ENCODE measurements at regions not wholly inside any gene's neighbourhood (a gene's known extent, or its start where the extent isn't known, plus 50 kb on each side); places are given as distances from the start of the nearest gene placed in this dataset.

GRCh38 chr18:78006006-78006773, 756.5 kb downstream of the GALR1 start:
- TF ChIP-seq POLR2A (IDR thresholded peaks at IDR 0.05; ENCODE audit: low read length) (no peak), GATA1 (IDR thresholded peaks at IDR 0.05; ENCODE audit: low read depth, low read length) (no peak)

Data from erythroblast (primary cell).